A673 (cell line): ENCODE measurements at regions not wholly inside any gene's neighbourhood (a gene's known extent, or its start where the extent isn't known, plus 50 kb on each side); places are given as distances from the start of the nearest gene placed in this dataset.

Source experiments
- BruUV-seq: library from RNA; stranded (reverse); fragments of 400-500 nt; replicated peaks from 2 replicates; lab custom pipeline; 2021; lab: Mats Ljungman, UMichigan
- CTCF ChIA-PET: fragments of 300-600 bp; sonication (Branson Sonifier 250); formaldehyde crosslinking; loops from one replicate; lab custom pipeline; 2022; ENCODE audit warnings: antibody characterized with exemption; lab: Charles Lee
- POLR2A ChIA-PET: fragments of 300-600 bp; sonication (Branson Sonifier 250); formaldehyde crosslinking; loops from one replicate; lab custom pipeline; 2022; ENCODE audit warnings: antibody characterized with exemption; ENCODE audit not compliant: low non-redundant PET; lab: Charles Lee
- DNase-seq: peaks from one replicate; pipeline ENCODE4 v3.0.0-alpha.2; 2015; ENCODE audit warnings: low spot score
- H3K27ac ChIP-seq: fragments of 200-600 bp; sonication (generic); 2 replicates; pipeline ENCODE4 v1.5.1; 2016; ENCODE audit warnings: mixed run types, low read depth, mild to moderate bottlenecking, mixed read lengths, antibody characterized with exemption, low read length; ENCODE audit not compliant: poor library complexity, severe bottlenecking
- H3K27me3 ChIP-seq: fragments of 200-600 bp; sonication (generic); replicated peaks from 2 replicates; pipeline ENCODE4 v1.6.1; 2017; ENCODE audit warnings: mixed run types, low read depth, mild to moderate bottlenecking, mixed read lengths, antibody characterized with exemption, low read length; ENCODE audit not compliant: insufficient read depth, poor library complexity
- H3K36me3 ChIP-seq: fragments of 200-600 bp; sonication (generic); 2 replicates; pipeline ENCODE4 v1.6.1; 2016; ENCODE audit warnings: mixed run types, mild to moderate bottlenecking, mixed read lengths, antibody characterized with exemption, low read length; ENCODE audit not compliant: insufficient read depth, poor library complexity, severe bottlenecking
- H3K4me1 ChIP-seq: fragments of 200-600 bp; sonication (generic); 2 replicates; pipeline ENCODE4 v1.6.1; 2017; ENCODE audit warnings: mixed run types, mild to moderate bottlenecking, mixed read lengths, antibody characterized with exemption, low read length; ENCODE audit not compliant: insufficient read depth, poor library complexity, severe bottlenecking
- H3K4me3 ChIP-seq: fragments of 200-600 bp; sonication (generic); 2 replicates; pipeline ENCODE4 v1.5.1; 2016; ENCODE audit warnings: low read depth, mixed run types, mild to moderate bottlenecking, mixed read lengths, low read length; ENCODE audit not compliant: poor library complexity, severe bottlenecking
- H3K9me3 ChIP-seq: fragments of 200-600 bp; sonication (generic); 2 replicates; pipeline ENCODE4 v1.6.1; 2016; ENCODE audit warnings: mixed run types, low read depth, mild to moderate bottlenecking, mixed read lengths, antibody characterized with exemption, low read length; ENCODE audit not compliant: poor library complexity, severe bottlenecking
- EZH2 ChIP-seq: fragments of 200-600 bp; sonication (generic); IDR thresholded peaks from 2 replicates; pipeline ENCODE4 v1.6.1; 2017; ENCODE audit warnings: borderline replicate concordance, low read depth, mild to moderate bottlenecking, mixed read lengths, antibody characterized with exemption, low read length; ENCODE audit not compliant: poor library complexity, severe bottlenecking
- intact Hi-C: fragments of 100-400 bp; cut with micrococcal nuclease; formaldehyde crosslinking; loops from one replicate; pipeline ENCODE4 v1.10.0; 2022; ENCODE audit not compliant: unreplicated experiment
- TF ChIP-seq, protein P1 (sequence below): fragments of 300-800, 200-600 bp; sonication (generic); conservative IDR thresholded peaks from 2 replicates; pipeline ENCODE4 v1.5.1; 2017; ENCODE audit warnings: low read depth, mild to moderate bottlenecking, antibody characterized with exemption, low read length, moderate library complexity, mixed read lengths

DNA sequence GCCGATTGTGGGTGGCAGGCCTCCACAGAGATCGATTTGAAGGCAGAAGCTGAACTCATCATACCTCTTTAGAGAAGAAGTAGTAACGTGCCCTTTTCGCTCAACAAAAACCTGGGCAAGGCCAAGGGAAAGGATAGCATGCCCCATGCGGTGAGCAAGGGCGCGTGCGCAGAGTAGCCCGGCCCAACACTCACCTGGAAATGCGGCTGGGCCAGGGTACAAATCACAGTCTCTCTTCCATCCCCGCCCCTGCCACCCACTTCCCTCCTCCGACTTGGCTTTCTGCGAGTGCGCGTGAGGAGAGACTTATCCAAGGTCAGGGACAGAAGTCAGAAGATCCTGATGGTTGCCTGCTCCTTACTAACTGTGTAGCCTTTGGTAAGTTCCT, 160.7 kb upstream of the C1orf21 start:
- Histone ChIP-seq H3K4me1 (peaks cover 3% of the 10 kb centered on the region), H3K36me3 (no peaks in the 10 kb centered on the region), H3K27ac (no peak overlapping the region), H3K27me3 (no peaks in the 10 kb centered on the region), H3K4me3 (no peak overlapping the region), H3K9me3 (no peaks in the 10 kb centered on the region)
- no peak for TF ChIP-seq EZH2
- TF ChIP-seq, protein P1, sequence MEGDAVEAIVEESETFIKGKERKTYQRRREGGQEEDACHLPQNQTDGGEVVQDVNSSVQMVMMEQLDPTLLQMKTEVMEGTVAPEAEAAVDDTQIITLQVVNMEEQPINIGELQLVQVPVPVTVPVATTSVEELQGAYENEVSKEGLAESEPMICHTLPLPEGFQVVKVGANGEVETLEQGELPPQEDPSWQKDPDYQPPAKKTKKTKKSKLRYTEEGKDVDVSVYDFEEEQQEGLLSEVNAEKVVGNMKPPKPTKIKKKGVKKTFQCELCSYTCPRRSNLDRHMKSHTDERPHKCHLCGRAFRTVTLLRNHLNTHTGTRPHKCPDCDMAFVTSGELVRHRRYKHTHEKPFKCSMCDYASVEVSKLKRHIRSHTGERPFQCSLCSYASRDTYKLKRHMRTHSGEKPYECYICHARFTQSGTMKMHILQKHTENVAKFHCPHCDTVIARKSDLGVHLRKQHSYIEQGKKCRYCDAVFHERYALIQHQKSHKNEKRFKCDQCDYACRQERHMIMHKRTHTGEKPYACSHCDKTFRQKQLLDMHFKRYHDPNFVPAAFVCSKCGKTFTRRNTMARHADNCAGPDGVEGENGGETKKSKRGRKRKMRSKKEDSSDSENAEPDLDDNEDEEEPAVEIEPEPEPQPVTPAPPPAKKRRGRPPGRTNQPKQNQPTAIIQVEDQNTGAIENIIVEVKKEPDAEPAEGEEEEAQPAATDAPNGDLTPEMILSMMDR, result no peak
- intact Hi-C loops, result loop anchor here (10.0 kb wide), 1 partner anchor 439 kb away; no protein-coding TSS in a partner anchor
- no TSS peak for BruUV-seq
- ChIA-PET POLR2A (no interaction called here), CTCF (no interaction called here)
- DNase-seq, result no peak

DNA sequence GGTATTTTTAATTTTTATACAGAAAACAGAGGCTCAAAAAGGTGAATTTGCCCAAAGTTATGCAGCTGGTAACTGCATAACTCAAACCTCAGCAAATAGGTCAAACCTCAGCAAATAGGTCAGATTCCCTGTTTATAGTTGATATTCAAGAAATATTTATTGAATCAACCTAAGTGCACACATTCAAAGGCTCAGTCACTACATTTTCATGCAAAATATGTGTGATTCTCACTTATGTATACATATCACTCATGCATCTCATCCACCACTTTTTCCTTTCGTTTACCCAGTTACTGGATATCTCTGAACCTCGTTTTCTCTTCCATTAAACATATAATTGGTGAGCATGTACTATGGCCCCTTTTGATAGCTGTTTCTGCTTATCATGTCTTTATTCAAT, 158.3 kb upstream of the C1orf21 start:
- no TSS peak for BruUV-seq
- intact Hi-C loops, result loop anchor here (10.0 kb wide), 1 partner anchor 436 kb away; no protein-coding TSS in a partner anchor
- H3K36me3 ChIP-seq, result no peaks in the 10 kb centered on the region
- H3K4me1 ChIP-seq, result no peaks in the 10 kb centered on the region
- H3K27me3 ChIP-seq, result no peaks in the 10 kb centered on the region
- ChIA-PET POLR2A (no interaction called here), CTCF (no interaction called here)
- no peak for DNase-seq
- no peaks in the 10 kb centered on the region for H3K9me3 ChIP-seq
- H3K4me3 ChIP-seq, result no peak overlapping the region
- TF ChIP-seq, protein P1, result no peak
- no peak for TF ChIP-seq EZH2
- no peak overlapping the region for H3K27ac ChIP-seq

DNA sequence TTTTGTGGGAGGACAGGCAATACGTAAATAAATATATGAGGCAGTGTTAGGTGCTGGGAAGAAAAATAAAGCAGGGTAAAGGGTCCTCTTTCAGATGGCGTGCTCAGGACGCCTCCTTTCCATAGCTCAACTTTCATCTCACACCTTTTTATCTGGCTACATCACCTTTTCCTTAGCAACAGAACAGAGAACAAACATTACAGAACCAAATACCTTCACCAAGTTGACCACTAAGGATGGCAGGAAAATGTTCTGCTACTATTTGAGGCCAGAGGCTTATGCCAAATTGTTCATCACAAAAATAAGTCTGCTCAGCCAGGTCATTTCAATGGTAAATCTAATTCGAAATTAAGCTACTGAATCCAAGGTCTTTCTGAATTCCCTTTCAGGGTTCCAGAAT, 149.2 kb upstream of the C1orf21 start:
- H3K27ac ChIP-seq, result no peak overlapping the region
- BruUV-seq, result no TSS peak
- no peaks in the 10 kb centered on the region for H3K27me3 ChIP-seq
- CTCF ChIA-PET, result no interaction called here
- intact Hi-C loops, result no loop called here
- H3K9me3 ChIP-seq, result no peaks in the 10 kb centered on the region
- no peak for TF ChIP-seq EZH2
- TF ChIP-seq, protein P1, result no peak
- no peaks in the 10 kb centered on the region for H3K4me1 ChIP-seq
- no peak for DNase-seq
- H3K4me3 ChIP-seq, result no peak overlapping the region
- no peaks in the 10 kb centered on the region for H3K36me3 ChIP-seq
- POLR2A ChIA-PET, result no interaction called here
